ENCODE measurements at regions not wholly inside any gene's neighbourhood (a gene's known extent, or its start where the extent isn't known, plus 50 kb on each side); places are given as distances from the start of the nearest gene placed in this dataset.

GRCh38 chr5:3377176-3377575 is 218.5 kb upstream of the IRX1 start:
- TF ChIP-seq CTCF (IDR thresholded peaks at IDR 0.05) (no peak), POLR2A (IDR thresholded peaks at IDR 0.05) (no peak)
